Naive thymus-derived CD4-positive, alpha-beta T cell (primary cell): ENCODE measurements at regions not wholly inside any gene's neighbourhood (a gene's known extent, or its start where the extent isn't known, plus 50 kb on each side); places are given as distances from the start of the nearest gene placed in this dataset.
A peak's percentile ranks its signal among the peaks of the same experiment; 100 is the strongest.

Source experiments
- ATAC-seq: fragments of 150-1000 bp; cut with Tn5 transposase; 2 replicates; pipeline ENCODE4 v1.10.0; 2021; ENCODE audit warnings: mild to moderate bottlenecking, moderate library complexity
- CTCF ChIA-PET: fragments of 350-600 bp; sonication (Branson Sonifier 250); formaldehyde crosslinking; loops from one replicate; lab custom pipeline; 2021; ENCODE audit warnings: antibody characterized with exemption; lab: Charles Lee
- POLR2A ChIA-PET: fragments of 350-600 bp; sonication (Branson Sonifier 250); formaldehyde crosslinking; loops from one replicate; lab custom pipeline; 2021; ENCODE audit warnings: antibody characterized with exemption, inconsistent platforms; lab: Charles Lee
- DNase-seq, 9 donors: peaks; one replicate each; pipeline versions ENCODE4 v3.0.0 to v3.0.0-alpha.2; 2020 to 2022; ENCODE audit warnings: mixed read lengths in 1 of 9
- H3K27ac ChIP-seq: one replicate; pipeline ENCODE4 v1.7.0; 2013; ENCODE audit warnings: mild to moderate bottlenecking, low read depth, low read length, moderate library complexity
- H3K27me3 ChIP-seq, 2 donors: one replicate each; pipeline ENCODE4 v1.7.0; 2013; ENCODE audit warnings: low read length in 2 of 2, mild to moderate bottlenecking in 2 of 2, moderate library complexity in 2 of 2; ENCODE audit not compliant: control insufficient read depth in 2 of 2, insufficient read depth in 2 of 2
- H3K36me3 ChIP-seq, 3 experiments: 1 replicate in 2 of 3; 2 replicates in 1 of 3; pipeline ENCODE4 v1.7.0; 2013; ENCODE audit warnings: low read length in 3 of 3, mild to moderate bottlenecking in 3 of 3, moderate library complexity in 1 of 3; ENCODE audit not compliant: insufficient read depth in 3 of 3, control insufficient read depth in 2 of 3
- H3K4me1 ChIP-seq, 2 donors: one replicate each; pipeline ENCODE4 v1.7.0; 2013; ENCODE audit warnings: low read length in 2 of 2, mild to moderate bottlenecking in 2 of 2, moderate library complexity in 1 of 2; ENCODE audit not compliant: control insufficient read depth in 2 of 2, insufficient read depth in 2 of 2
- H3K4me3 ChIP-seq: 2 replicates; pipeline ENCODE4 v1.7.0; 2013; ENCODE audit warnings: mild to moderate bottlenecking, low read length
- H3K9me3 ChIP-seq, 3 experiments: 1 replicate in 2 of 3; 2 replicates in 1 of 3; pipeline ENCODE4 v1.7.0; 2013; ENCODE audit warnings: low read length in 3 of 3; ENCODE audit not compliant: control insufficient read depth in 2 of 3
- H3K27ac Mint-ChIP-seq, 9 donors: one replicate each; pipeline ENCODE4 v1.8.0; 2020 to 2022; ENCODE audit warnings: mixed read lengths in 9 of 9, mild to moderate bottlenecking in 8 of 9, moderate library complexity in 5 of 9, inconsistent platforms in 2 of 9
- H3K27me3 Mint-ChIP-seq, 5 donors: one replicate each; pipeline ENCODE4 v1.8.0; 2021 to 2022; ENCODE audit warnings: mixed read lengths in 5 of 5, mild to moderate bottlenecking in 1 of 5
- H3K36me3 Mint-ChIP-seq, 5 donors: one replicate each; pipeline ENCODE4 v1.8.0; 2020 to 2022; ENCODE audit warnings: mixed read lengths in 5 of 5, mild to moderate bottlenecking in 3 of 5, inconsistent platforms in 1 of 5
- H3K4me1 Mint-ChIP-seq, 7 donors: one replicate each; pipeline ENCODE4 v1.8.0; 2020 to 2022; ENCODE audit warnings: mixed read lengths in 7 of 7, mild to moderate bottlenecking in 3 of 7, inconsistent platforms in 1 of 7
- H3K4me3 Mint-ChIP-seq, 10 donors: one replicate each; pipeline ENCODE4 v1.8.0; 2020 to 2022; ENCODE audit warnings: mild to moderate bottlenecking in 10 of 10, mixed read lengths in 10 of 10, moderate library complexity in 6 of 10, inconsistent platforms in 2 of 10
- H3K9me3 Mint-ChIP-seq, 11 donors: one replicate each; pipeline ENCODE4 v1.8.0; 2020 to 2022; ENCODE audit warnings: mixed read lengths in 11 of 11, mild to moderate bottlenecking in 4 of 11, inconsistent platforms in 1 of 11, moderate library complexity in 1 of 11
- intact Hi-C, 2 donors: fragments of 100-400 bp; cut with micrococcal nuclease; formaldehyde crosslinking; loops; one replicate each; pipeline ENCODE4 v1.15.1; 2023

DNA sequence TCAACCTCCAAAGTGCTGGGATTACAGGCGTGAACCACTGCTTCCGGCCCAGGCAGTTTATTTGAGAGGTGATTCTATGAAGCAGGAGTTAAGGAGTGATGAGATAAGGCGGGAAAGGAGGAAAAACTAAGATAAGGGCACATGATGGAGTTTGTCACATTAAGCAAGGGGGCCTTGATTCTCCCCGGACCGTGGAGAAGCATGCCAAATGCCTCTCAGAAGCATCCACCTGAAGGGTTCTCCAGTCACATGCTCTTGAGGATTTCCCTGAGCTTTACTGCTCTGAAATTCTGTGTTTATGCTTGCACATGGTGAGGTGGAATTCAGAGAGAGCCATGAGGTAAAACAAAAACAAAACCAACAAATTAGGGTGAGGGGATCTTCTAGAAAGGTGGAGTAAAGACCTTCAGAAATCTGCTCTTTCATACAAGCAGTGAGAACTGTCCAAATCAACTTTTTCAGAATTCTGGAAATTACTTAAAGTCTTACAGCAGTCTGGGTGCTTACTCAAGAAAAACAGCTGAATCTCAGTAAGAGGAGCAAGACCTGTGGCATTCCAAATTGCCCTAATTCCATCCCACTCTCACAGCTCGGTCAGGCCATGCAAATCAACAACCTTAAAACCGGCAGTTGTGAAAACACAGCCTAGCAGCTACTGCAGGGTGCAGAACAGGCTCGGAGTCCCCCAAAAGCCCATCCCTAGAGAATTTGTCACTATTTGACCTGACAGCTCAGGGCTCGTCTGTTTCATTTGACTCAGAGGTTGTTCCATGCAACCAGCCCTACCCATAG, 69.1 kb upstream of the CTLA4 start:
- Mint-ChIP-seq H3K4me3 (peak overlapping the region in 1 of 10 donors; percentile 11), H3K4me1 (peaks cover 10 to 45% (median 33%) of the 10 kb centered on the region in 7 donors), H3K9me3 (peaks cover 3 to 27% (median 16%) of the 10 kb centered on the region in 11 donors), H3K36me3 (peaks cover 7 to 24% (median 14%) of the 10 kb centered on the region in 5 donors), H3K27me3 (peaks cover 0 to 3% (median 0%) of the 10 kb centered on the region in 5 donors), H3K27ac (peak overlapping the region in 2 of 9 donors; percentile 35 to 80)
- Histone ChIP-seq H3K36me3 (no peaks in the 10 kb centered on the region), H3K4me3 (no peak overlapping the region), H3K4me1 (peaks cover 10 to 13% of the 10 kb centered on the region in 2 donors), H3K9me3 (no peaks in the 10 kb centered on the region), H3K27ac (no peak overlapping the region), H3K27me3 (no peaks in the 10 kb centered on the region)
- ATAC-seq (no peak), DNase-seq (no peak)
- POLR2A ChIA-PET = interaction anchor here (0.7 to 2.2 kb wide), 4 partner anchors 9 to 92 kb away, joined by 3 to 5 read pairs (median 4); no protein-coding TSS in a partner anchor
- CTCF ChIA-PET = interaction anchor here (0.6 to 1.0 kb wide), 4 partner anchors 17 to 337 kb away, joined by 3 to 4 read pairs (median 3); no protein-coding TSS in a partner anchor
- intact Hi-C loops = no loop called here

DNA sequence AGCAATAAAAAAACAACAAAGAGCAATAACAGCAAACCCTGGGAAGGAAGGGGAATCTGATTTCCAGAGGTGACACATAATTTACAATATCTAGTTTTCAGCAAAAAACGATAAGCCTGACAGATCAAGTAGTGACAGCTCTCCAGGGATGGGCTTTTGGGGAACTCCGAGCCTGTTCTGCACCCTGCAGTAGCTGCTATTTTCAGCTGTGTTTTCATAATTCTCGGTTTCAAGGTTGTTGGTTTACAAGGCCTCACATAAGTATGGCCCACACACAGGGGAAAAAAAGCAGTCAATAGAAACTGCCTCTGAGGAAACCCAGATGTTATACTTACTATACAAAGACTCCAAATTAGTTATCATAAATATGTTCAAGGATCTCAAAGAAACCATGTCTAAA, 67.7 kb upstream of the CTLA4 start:
- peaks cover 22 to 59% (median 47%) of the 10 kb centered on the region in 7 donors for H3K4me1 Mint-ChIP-seq
- intact Hi-C loops = loop anchor here in 1 of 2 donors (5.0 kb wide), 1 partner anchor 223 kb away; no protein-coding TSS in a partner anchor
- Histone ChIP-seq H3K27me3 (no peaks in the 10 kb centered on the region), H3K9me3 (no peaks in the 10 kb centered on the region), H3K36me3 (no peaks in the 10 kb centered on the region), H3K4me1 (peaks cover 24 to 25% of the 10 kb centered on the region in 2 donors), H3K27ac (no peak overlapping the region), H3K4me3 (no peak overlapping the region)
- CTCF ChIA-PET = no interaction called here
- H3K36me3 Mint-ChIP-seq = peaks cover 7 to 28% (median 14%) of the 10 kb centered on the region in 5 donors
- no peak for ATAC-seq
- no peak overlapping the region for H3K4me3 Mint-ChIP-seq
- peaks cover 0 to 3% (median 0%) of the 10 kb centered on the region in 5 donors for H3K27me3 Mint-ChIP-seq
- peak overlapping the region in 5 of 9 donors; percentile 9 to 42 (median 38) for H3K27ac Mint-ChIP-seq
- DNase-seq = no peak
- peaks cover 3 to 32% (median 19%) of the 10 kb centered on the region in 11 donors for H3K9me3 Mint-ChIP-seq
- POLR2A ChIA-PET = interaction anchor here (0.7 to 1.0 kb wide), 2 partner anchors 16 to 59 kb away, joined by 3 read pairs; no protein-coding TSS in a partner anchor

DNA sequence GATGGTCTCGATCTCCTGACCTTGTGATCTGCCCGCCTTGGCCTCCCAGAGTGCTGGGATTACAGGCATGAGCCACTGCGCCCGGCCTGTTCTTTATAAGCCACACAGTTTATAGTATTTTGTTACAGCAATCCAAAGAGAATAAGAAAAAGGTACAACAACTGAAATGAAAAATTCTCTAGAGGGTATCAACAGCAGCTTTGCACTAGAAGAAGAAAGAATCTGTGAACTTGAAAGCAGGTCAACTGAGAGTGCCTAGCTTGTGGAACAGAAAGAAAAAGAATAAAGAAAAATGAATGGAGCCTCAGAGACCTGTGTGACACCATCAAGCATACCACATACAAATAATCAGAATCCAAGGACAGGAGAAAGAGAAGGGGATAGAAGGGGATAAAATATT, 66.8 kb upstream of the CTLA4 start:
- DNase-seq (no peak), ATAC-seq (no peak)
- H3K4me1 Mint-ChIP-seq = peaks cover 22 to 66% (median 56%) of the 10 kb centered on the region in 7 donors
- Histone ChIP-seq H3K4me3 (no peak overlapping the region), H3K36me3 (no peaks in the 10 kb centered on the region), H3K4me1 (peaks cover 28 to 29% of the 10 kb centered on the region in 2 donors), H3K9me3 (no peaks in the 10 kb centered on the region), H3K27ac (no peak overlapping the region), H3K27me3 (no peaks in the 10 kb centered on the region)
- ChIA-PET CTCF (no interaction called here), POLR2A (interaction anchor here (1.1 kb wide), 1 partner anchor 9 kb away, joined by 3 read pairs; no protein-coding TSS in a partner anchor)
- H3K27ac Mint-ChIP-seq = peak overlapping the region in 3 of 9 donors; percentile 3 to 52 (median 44)
- H3K4me3 Mint-ChIP-seq = peak overlapping the region in 1 of 10 donors; percentile 6
- H3K36me3 Mint-ChIP-seq = peaks cover 7 to 31% (median 14%) of the 10 kb centered on the region in 5 donors
- peaks cover 3 to 36% (median 19%) of the 10 kb centered on the region in 11 donors for H3K9me3 Mint-ChIP-seq
- intact Hi-C loops = loop anchor here in 1 of 2 donors (5.0 kb wide), 1 partner anchor 223 kb away; no protein-coding TSS in a partner anchor
- peaks cover 0 to 3% (median 0%) of the 10 kb centered on the region in 5 donors for H3K27me3 Mint-ChIP-seq

DNA sequence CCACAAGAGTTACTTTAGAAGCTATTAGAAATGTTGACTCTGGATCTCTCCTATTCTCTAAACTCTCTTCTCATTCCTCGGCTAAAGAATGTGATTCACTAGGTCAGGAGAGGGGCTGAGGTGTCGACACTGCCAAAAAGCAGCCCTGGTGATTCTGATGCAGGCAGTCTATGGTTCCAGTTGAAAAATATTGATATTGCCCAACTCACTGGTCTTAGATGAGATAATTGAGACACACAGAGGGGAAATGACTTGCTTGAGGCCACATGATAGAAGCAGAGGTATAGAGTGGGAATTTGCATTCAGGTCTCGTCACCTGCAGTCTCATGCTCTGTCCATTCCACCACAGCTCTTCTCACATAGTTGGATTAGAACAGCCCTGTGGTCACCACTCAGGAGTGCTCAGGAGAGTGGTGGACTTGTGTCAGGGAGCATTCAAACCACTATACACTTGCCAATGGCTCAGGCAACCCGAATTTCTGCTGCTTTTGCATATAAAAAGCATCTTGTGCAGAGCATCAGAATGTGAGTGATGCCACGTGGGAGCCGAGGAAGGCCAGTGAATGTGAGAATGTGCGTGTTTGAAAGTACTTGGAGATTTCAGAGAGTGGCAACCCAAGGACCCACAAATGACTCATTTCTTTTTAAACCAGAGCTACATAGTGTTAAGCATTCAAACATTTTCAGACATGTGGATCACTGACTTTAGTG, 65.1 kb upstream of the CTLA4 start:
- Mint-ChIP-seq H3K9me3 (peaks cover 3 to 44% (median 19%) of the 10 kb centered on the region in 11 donors), H3K27me3 (peaks cover 0 to 3% (median 0%) of the 10 kb centered on the region in 5 donors), H3K4me1 (peaks cover 25 to 75% (median 68%) of the 10 kb centered on the region in 7 donors), H3K36me3 (peaks cover 7 to 37% (median 14%) of the 10 kb centered on the region in 5 donors), H3K27ac (peak overlapping the region; percentile 40 to 87 (median 80)), H3K4me3 (peak overlapping the region in 7 of 10 donors; percentile 36 to 80 (median 60))
- Histone ChIP-seq H3K27ac (no peak overlapping the region), H3K4me3 (no peak overlapping the region), H3K4me1 (peaks cover 28 to 29% of the 10 kb centered on the region in 2 donors), H3K9me3 (no peaks in the 10 kb centered on the region), H3K36me3 (no peaks in the 10 kb centered on the region), H3K27me3 (no peaks in the 10 kb centered on the region)
- ChIA-PET POLR2A (interaction anchor here (0.5 to 2.4 kb wide), 5 partner anchors 9 to 89 kb away, joined by 3 to 9 read pairs (median 3); no protein-coding TSS in a partner anchor), CTCF (interaction anchor here (1.2 to 2.8 kb wide), 3 partner anchors 12 to 69 kb away, joined by 5 to 16 read pairs (median 6); no protein-coding TSS in a partner anchor)
- DNase-seq (peak in 1 of 9 donors; percentile 50), ATAC-seq (peak; percentile 53)
- intact Hi-C loops = loop anchor here in 1 of 2 donors (2.0 to 5.0 kb wide), 4 partner anchors 20 to 225 kb away; no protein-coding TSS in a partner anchor

DNA sequence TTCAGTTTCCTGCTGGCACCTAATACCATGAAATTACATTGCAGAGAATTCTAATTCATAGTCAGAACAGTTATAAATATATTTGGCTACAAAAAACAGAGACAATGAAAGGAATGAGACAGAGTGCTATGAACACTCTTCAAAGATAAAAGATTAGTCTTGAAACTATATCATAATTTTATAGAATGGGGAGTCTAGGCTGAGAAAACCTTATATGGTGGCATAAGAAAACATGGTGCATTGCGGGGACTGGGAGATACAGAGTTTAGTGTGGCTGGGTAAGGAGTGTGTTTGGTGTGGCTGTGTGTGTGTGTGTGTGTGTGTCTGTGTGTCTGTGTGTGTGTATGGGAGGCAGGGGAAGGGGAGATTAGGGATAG, 64.5 kb upstream of the CTLA4 start:
- ChIA-PET POLR2A (interaction anchor here (0.8 to 2.4 kb wide), 5 partner anchors 10 to 90 kb away, joined by 3 to 9 read pairs (median 6); no protein-coding TSS in a partner anchor), CTCF (interaction anchor here (1.2 to 2.8 kb wide), 3 partner anchors 12 to 70 kb away, joined by 5 to 16 read pairs (median 6); no protein-coding TSS in a partner anchor)
- peaks cover 0 to 3% (median 0%) of the 10 kb centered on the region in 5 donors for H3K27me3 Mint-ChIP-seq
- Histone ChIP-seq H3K4me1 (peaks cover 28 to 33% of the 10 kb centered on the region in 2 donors), H3K9me3 (no peaks in the 10 kb centered on the region), H3K27ac (no peak overlapping the region), H3K4me3 (no peak overlapping the region), H3K36me3 (no peaks in the 10 kb centered on the region), H3K27me3 (no peaks in the 10 kb centered on the region)
- peaks cover 3 to 44% (median 19%) of the 10 kb centered on the region in 11 donors for H3K9me3 Mint-ChIP-seq
- peaks cover 26 to 76% (median 72%) of the 10 kb centered on the region in 7 donors for H3K4me1 Mint-ChIP-seq
- H3K36me3 Mint-ChIP-seq = peaks cover 7 to 37% (median 14%) of the 10 kb centered on the region in 5 donors
- DNase-seq = no peak
- H3K4me3 Mint-ChIP-seq = peak overlapping the region; percentile 3 to 80 (median 55)
- intact Hi-C loops = loop anchor here in 1 of 2 donors (2.0 to 5.0 kb wide), 4 partner anchors 20 to 226 kb away; no protein-coding TSS in a partner anchor
- no peak for ATAC-seq
- peak overlapping the region; percentile 2 to 86 (median 76) for H3K27ac Mint-ChIP-seq
